HepG2 (cell line): ENCODE measurements at regions not wholly inside any gene's neighbourhood (a gene's known extent, or its start where the extent isn't known, plus 50 kb on each side); places are given as distances from the start of the nearest gene placed in this dataset.

Experiments
- ATAC-seq: fragments of 200-7000 bp; cut with Tn5 transposase; 3 replicates; pipeline ENCODE4 v1.9.1; 2020; ENCODE audit warnings: mild to moderate bottlenecking, moderate library complexity
- BruUV-seq: library from RNA; stranded (reverse); fragments of 400-500 nt; replicated peaks from 2 replicates; lab custom pipeline; 2021; lab: Mats Ljungman, UMichigan
- CTCF ChIA-PET: fragments of 300-600 bp; formaldehyde crosslinking; extraction: SDS; loops from one replicate; lab custom pipeline; 2021; ENCODE audit warnings: low total read pairs, inconsistent platforms, low intra/inter-chr PET ratio; lab: Yijun Ruan, JAX
- POLR2A ChIA-PET: fragments of 350-600 bp; sonication (Branson Sonifier 250); formaldehyde crosslinking; loops from one replicate; lab custom pipeline; 2020; ENCODE audit warnings: antibody characterized with exemption, inconsistent platforms; lab: Yijun Ruan, JAX
- DNase-seq: peaks from one replicate; pipeline ENCODE4 v3.0.0-alpha.2; 2015; ENCODE audit warnings: low spot score
- FAIRE-seq: peaks from 3 replicates; lab custom pipeline; 2011; peaks lifted over from hg19 to GRCh38; lab: Jason Lieb, UNC
- H2AFZ ChIP-seq: one replicate; pipeline ENCODE4 v1.6.1; 2011; ENCODE audit warnings: low read length, inconsistent platforms
- H3K27ac ChIP-seq: fragments of 300-600 bp; 3 replicates; pipeline ENCODE4 v1.8.0; 2011; ENCODE audit warnings: mixed run types, mild to moderate bottlenecking, mixed read lengths, low read length, inconsistent platforms; ENCODE audit not compliant: insufficient read depth; ENCODE audit errors: extremely low read length
- H3K27me3 ChIP-seq, 2 experiments: fragments of 200-600 bp in 1 of 2; 2 replicates in 1 of 2; 3 replicates in 1 of 2; pipeline versions ENCODE4 v1.6.0 to v1.8.0; 2011; ENCODE audit warnings: low read length in 2 of 2, mild to moderate bottlenecking in 2 of 2, moderate library complexity in 2 of 2, inconsistent platforms in 1 of 2; ENCODE audit not compliant: insufficient read depth in 2 of 2, control insufficient read depth in 1 of 2
- H3K36me3 ChIP-seq, 2 experiments: fragments of 200-600 bp in 1 of 2; replicated peaks in 1 of 2; 2 replicates in 1 of 2; 3 replicates in 1 of 2; pipeline versions ENCODE4 v1.5.1 to v1.8.0; 2011; ENCODE audit warnings: low read length in 2 of 2, inconsistent platforms in 1 of 2; ENCODE audit not compliant: insufficient read depth in 2 of 2, control insufficient read depth in 1 of 2
- H3K4me1 ChIP-seq: 2 replicates; pipeline ENCODE4 v1.5.1; 2012; ENCODE audit warnings: low read length, inconsistent platforms; ENCODE audit not compliant: insufficient read depth
- H3K4me2 ChIP-seq: 2 replicates; pipeline ENCODE4 v1.6.0; 2011; ENCODE audit warnings: low read depth, low read length, inconsistent platforms
- H3K4me3 ChIP-seq, 3 experiments: fragments of 200-600 bp in 1 of 3; sonication (generic), shearing (Covaris generic) in 1 of 3; replicated peaks in 1 of 3; 2 replicates each; pipeline ENCODE4 v1.5.1; 2011 to 2016; ENCODE audit warnings: low read length in 3 of 3, inconsistent platforms in 2 of 3, low read depth in 2 of 3, mild to moderate bottlenecking in 2 of 3, control low read depth in 1 of 3, mixed read lengths in 1 of 3; ENCODE audit not compliant: insufficient read depth in 1 of 3
- H3K79me2 ChIP-seq: one replicate; pipeline ENCODE4 v1.6.1; 2011; ENCODE audit warnings: low read length, inconsistent platforms; ENCODE audit not compliant: insufficient read depth
- H3K9ac ChIP-seq: 2 replicates; pipeline ENCODE4 v1.6.0; 2011; ENCODE audit warnings: mild to moderate bottlenecking, low read depth, low read length, inconsistent platforms; ENCODE audit not compliant: insufficient read depth
- H3K9me3 ChIP-seq: 2 replicates; pipeline ENCODE4 v1.5.1; 2012; ENCODE audit warnings: mild to moderate bottlenecking, low read length
- H4K20me1 ChIP-seq: 2 replicates; pipeline ENCODE4 v1.6.0; 2011; ENCODE audit warnings: inconsistent platforms, mild to moderate bottlenecking, low read length, moderate library complexity; ENCODE audit not compliant: insufficient read depth
- AKAP8 ChIP-seq: sonication (generic); formaldehyde crosslinking; IDR thresholded peaks from 2 replicates; pipeline ENCODE4 v1.5.1; 2020; ENCODE audit warnings: mild to moderate bottlenecking, missing genetic modification reagents
- FOSL2 ChIP-seq: sonication (generic); formaldehyde crosslinking; IDR thresholded peaks from 2 replicates; pipeline ENCODE4 v1.4.0; 2020; ENCODE audit warnings: missing genetic modification reagents
- ZFP36 ChIP-seq: fragments of 150-350 bp; IDR thresholded peaks from 2 replicates; pipeline ENCODE4 v1.6.1; 2018; ENCODE audit warnings: borderline replicate concordance, low read length, low read depth; ENCODE audit not compliant: partially characterized antibody
- ZMAT3 ChIP-seq: sonication (generic); formaldehyde crosslinking; conservative IDR thresholded peaks from 2 replicates; pipeline ENCODE4 v1.7.0; 2021; ENCODE audit warnings: missing genetic modification reagents
- WGBS: methylation state at CpG from one replicate; pipeline ENCODE4 v1.1.6; 2017; ENCODE audit warnings: low lambda C conversion rate; 5-methylcytosine and 5-hydroxymethylcytosine counted together
- in situ Hi-C: cut with HindIII; loops from 2 replicates; pipeline ENCODE4 v1.10.0; 2017; ENCODE audit warnings: low pct_unique_long_range_greater_than_20kb; ENCODE audit not compliant: extremely low pct_ligation_motif_present
- intact Hi-C: fragments of 100-400 bp; cut with micrococcal nuclease; formaldehyde crosslinking; loops from one replicate; pipeline ENCODE4 v1.10.0; 2022; ENCODE audit not compliant: unreplicated experiment

GRCh38 chr15:66955871-66956585 lies 109.4 kb upstream of the SMAD3 start:
- no TSS peak for BruUV-seq
- ChIA-PET POLR2A (no interaction called here), CTCF (no interaction called here)
- no peak overlapping the region for H3K4me3 ChIP-seq
- H3K9me3 ChIP-seq: no peaks in the 10 kb centered on the region
- ATAC-seq: no peak
- H3K4me2 ChIP-seq: no peak overlapping the region
- 4% methylated on average over 2 of the region's 2 CpGs for WGBS
- intact Hi-C loops (no loop called here), in situ Hi-C loops (no loop called here)
- no peak overlapping the region for H3K27ac ChIP-seq
- no peaks in the 10 kb centered on the region for H3K79me2 ChIP-seq
- no peak overlapping the region for H3K9ac ChIP-seq
- peaks cover 3 to 8% of the 10 kb centered on the region in 2 experiments; a peak in 2 of 5 replicates for H3K27me3 ChIP-seq
- H2AFZ ChIP-seq: no peak overlapping the region
- no peak for DNase-seq
- H3K36me3 ChIP-seq: no peaks in the 10 kb centered on the region
- H4K20me1 ChIP-seq: no peaks in the 10 kb centered on the region
- TF ChIP-seq AKAP8 (no peak), FOSL2 (CRISPR knock-in tag) (peak; percentile 38; the same call in 1 of the 2 replicates)
- no peak for FAIRE-seq
- H3K4me1 ChIP-seq: peaks cover 12% of the 10 kb centered on the region

GRCh38 chr15:66956672-66957430 lies 108.6 kb upstream of the SMAD3 start:
- in situ Hi-C loops: no loop called here
- H3K27ac ChIP-seq: no peak overlapping the region

More at GRCh38 chr15:66956672-66957430, 108.6 kb upstream of the SMAD3 start:
- H3K4me2 ChIP-seq: no peak overlapping the region
- ChIA-PET CTCF (no interaction called here), POLR2A (no interaction called here)
- WGBS: 44% methylated on average over 9 of the region's 9 CpGs
- BruUV-seq: no TSS peak
- H3K9me3 ChIP-seq: no peaks in the 10 kb centered on the region
- ATAC-seq (no peak), FAIRE-seq (no peak), DNase-seq (no peak)
- peaks cover 3 to 16% of the 10 kb centered on the region in 2 experiments; a peak in 2 of 5 replicates for H3K27me3 ChIP-seq
- intact Hi-C loops: no loop called here
- no peak overlapping the region for H3K4me3 ChIP-seq
- no peaks in the 10 kb centered on the region for H4K20me1 ChIP-seq
- H3K79me2 ChIP-seq: no peaks in the 10 kb centered on the region
- H2AFZ ChIP-seq: no peak overlapping the region
- TF ChIP-seq ZFP36: peak; percentile 47
- no peak for TF ChIP-seq ZMAT3 (CRISPR knock-in tag)
- H3K9ac ChIP-seq: no peak overlapping the region
- H3K36me3 ChIP-seq: no peaks in the 10 kb centered on the region
- peaks cover 12% of the 10 kb centered on the region for H3K4me1 ChIP-seq
